ENCODE measurements at regions not wholly inside any gene's neighbourhood (a gene's known extent, or its start where the extent isn't known, plus 50 kb on each side); places are given as distances from the start of the nearest gene placed in this dataset.

- Histone ChIP-seq H3K27ac (no peak overlapping the region), H3K36me3 (no peaks in the 10 kb centered on the region), H3K9me3 (peaks cover 0 to 13% (median 0%) of the 10 kb centered on the region in 4 donors), H3K4me1 (no peaks in the 10 kb centered on the region), H3K27me3 (no peaks in the 10 kb centered on the region), H3K4me3 (no peak overlapping the region)
- DNase-seq (ENCODE audit: low spot score in 2 of 2), result no peak
- WGBS, 2 donors, result 87 to 88% methylated on average over 3 of the region's 3 CpGs
- no peak for TF ChIP-seq POLR2A (IDR thresholded peaks at IDR 0.05)
- no peak for TF ChIP-seq EP300 (IDR thresholded peaks at IDR 0.05)
- TF ChIP-seq CTCF (IDR thresholded peaks at IDR 0.05), result no peak
These were observed 443.4 kb upstream of the UBE2E2 start for GRCh38 chr3:22759636-22760310.

- no peak for DNase-seq (ENCODE audit: low spot score in 2 of 2)
- Histone ChIP-seq H3K4me1 (no peaks in the 10 kb centered on the region), H3K9me3 (peaks cover 0 to 13% (median 0%) of the 10 kb centered on the region in 4 donors), H3K4me3 (no peak overlapping the region), H3K27ac (no peak overlapping the region), H3K36me3 (no peaks in the 10 kb centered on the region), H3K27me3 (no peaks in the 10 kb centered on the region)
- TF ChIP-seq CTCF (IDR thresholded peaks at IDR 0.05), result no peak
- no peak for TF ChIP-seq POLR2A (IDR thresholded peaks at IDR 0.05)
- TF ChIP-seq EP300 (IDR thresholded peaks at IDR 0.05), result no peak
These were observed 437.4 kb upstream of the UBE2E2 start for GRCh38 chr3:22765679-22766078.

- Histone ChIP-seq H3K4me1 (no peaks in the 10 kb centered on the region), H3K9me3 (peaks cover 0 to 9% (median 0%) of the 10 kb centered on the region in 4 donors), H3K27me3 (no peaks in the 10 kb centered on the region), H3K27ac (no peak overlapping the region), H3K36me3 (no peaks in the 10 kb centered on the region), H3K4me3 (no peak overlapping the region)
- no peak for TF ChIP-seq EP300 (IDR thresholded peaks at IDR 0.05)
- no peak for TF ChIP-seq CTCF (IDR thresholded peaks at IDR 0.05)
- TF ChIP-seq POLR2A (IDR thresholded peaks at IDR 0.05), result no peak
- no peak for DNase-seq (ENCODE audit: low spot score in 2 of 2)
- WGBS, 2 donors, result 84 to 85% methylated on average over 1 of the region's 1 CpG
These were observed 425.3 kb upstream of the UBE2E2 start for GRCh38 chr3:22777834-22778233.

GRCh38 chr3:22779737-22780136 is 423.4 kb upstream of the UBE2E2 start:
- DNase-seq (ENCODE audit: low spot score in 2 of 2), result no peak
- peaks cover 0 to 20% (median 0%) of the 10 kb centered on the region in 4 donors for H3K9me3 ChIP-seq
- H3K4me3 ChIP-seq, result no peak overlapping the region
- WGBS, 2 donors, result 82 to 84% methylated on average over 2 of the region's 2 CpGs
- H3K27ac ChIP-seq, result no peak overlapping the region
- TF ChIP-seq POLR2A (IDR thresholded peaks at IDR 0.05) (no peak), CTCF (IDR thresholded peaks at IDR 0.05) (no peak), EP300 (IDR thresholded peaks at IDR 0.05) (no peak)
- H3K36me3 ChIP-seq, result no peaks in the 10 kb centered on the region
- H3K4me1 ChIP-seq, result no peaks in the 10 kb centered on the region
- no peaks in the 10 kb centered on the region for H3K27me3 ChIP-seq

GRCh38 chr3:22792533-22792932 is 410.6 kb upstream of the UBE2E2 start:
- Histone ChIP-seq H3K9me3 (peaks cover 0 to 3% (median 0%) of the 10 kb centered on the region in 4 donors), H3K4me3 (no peak overlapping the region), H3K4me1 (no peaks in the 10 kb centered on the region), H3K36me3 (no peaks in the 10 kb centered on the region), H3K27me3 (no peaks in the 10 kb centered on the region), H3K27ac (no peak overlapping the region)
- TF ChIP-seq POLR2A (IDR thresholded peaks at IDR 0.05), result no peak
- WGBS, 2 donors, result 76 to 83% methylated on average over 5 of the region's 5 CpGs
- DNase-seq (ENCODE audit: low spot score in 2 of 2), result no peak
